Endodermal cell (in vitro differentiated cells): ENCODE measurements at regions not wholly inside any gene's neighbourhood (a gene's known extent, or its start where the extent isn't known, plus 50 kb on each side); places are given as distances from the start of the nearest gene placed in this dataset.

Experiments used
- DNase-seq: peaks from one replicate; pipeline ENCODE4 v3.0.0-alpha.2; 2017
- H3K27ac ChIP-seq: 2 replicates; pipeline ENCODE4 v1.5.1; 2013; ENCODE audit warnings: mild to moderate bottlenecking, low read depth, low read length, moderate library complexity
- H3K27me3 ChIP-seq: 2 replicates; pipeline ENCODE4 v1.6.1; 2013; ENCODE audit warnings: mild to moderate bottlenecking, low read length, moderate library complexity; ENCODE audit not compliant: insufficient read depth, control insufficient read depth, poor library complexity, severe bottlenecking
- H3K36me3 ChIP-seq: 2 replicates; pipeline ENCODE4 v1.7.0; 2013; ENCODE audit warnings: mild to moderate bottlenecking, low read length, moderate library complexity; ENCODE audit not compliant: control insufficient read depth, insufficient read depth
- H3K4me1 ChIP-seq: one replicate; pipeline ENCODE4 v1.7.0; 2013; ENCODE audit warnings: low read length; ENCODE audit not compliant: control insufficient read depth, insufficient read depth
- H3K4me3 ChIP-seq: 2 replicates; pipeline ENCODE4 v1.5.1; 2013; ENCODE audit warnings: mild to moderate bottlenecking, low read length, moderate library complexity
- H3K9ac ChIP-seq: 2 replicates; pipeline ENCODE4 v1.6.1; 2013; ENCODE audit warnings: mild to moderate bottlenecking, low read length, moderate library complexity; ENCODE audit not compliant: poor library complexity, severe bottlenecking; ENCODE audit errors: extremely low read depth
- H3K9me3 ChIP-seq: 2 replicates; pipeline ENCODE4 v1.6.1; 2013; ENCODE audit warnings: mild to moderate bottlenecking, low read length, moderate library complexity; ENCODE audit not compliant: control insufficient read depth
- H3K27ac Mint-ChIP-seq: 2 replicates; pipeline ENCODE4 v1.8.0; 2020; ENCODE audit warnings: mixed read lengths
- H3K27me3 Mint-ChIP-seq: 2 replicates; pipeline ENCODE4 v1.8.0; 2021; ENCODE audit warnings: mild to moderate bottlenecking, mixed read lengths; ENCODE audit not compliant: insufficient read depth
- H3K36me3 Mint-ChIP-seq: 2 replicates; pipeline ENCODE4 v1.8.0; 2020; ENCODE audit warnings: low read depth, mixed read lengths
- H3K4me1 Mint-ChIP-seq: 2 replicates; pipeline ENCODE4 v1.8.0; 2020; ENCODE audit warnings: mixed read lengths
- H3K4me3 Mint-ChIP-seq: 2 replicates; pipeline ENCODE4 v1.8.0; 2020; ENCODE audit warnings: mild to moderate bottlenecking, moderate library complexity, mixed read lengths
- H3K9me3 Mint-ChIP-seq: 2 replicates; pipeline ENCODE4 v1.8.0; 2020; ENCODE audit warnings: mild to moderate bottlenecking, mixed read lengths
- CTCF ChIP-seq: fragments of 200-600 bp; sonication (generic); conservative IDR thresholded peaks from 2 replicates; pipeline ENCODE4 v1.5.0; 2021; ENCODE audit warnings: antibody characterized with exemption, mild to moderate bottlenecking
- whole genome bisulfite sequencing, 2 experiments: methylation state at CpG; one replicate each; pipeline versions ENCODE4 v1.1.5 to v1.1.7; 2013; ENCODE audit warnings: missing lambda C conversion rate in 2 of 2, mixed read lengths in 1 of 2; ENCODE audit not compliant: insufficient coverage in 1 of 2, insufficient read length in 1 of 2; 5-methylcytosine and 5-hydroxymethylcytosine counted together

- TF ChIP-seq CTCF: no peak
- Histone ChIP-seq H3K4me1 (no peaks in the 10 kb centered on the region), H3K27me3 (no peaks in the 10 kb centered on the region), H3K27ac (no peak overlapping the region), H3K9me3 (peaks cover 25% of the 10 kb centered on the region), H3K4me3 (no peak overlapping the region), H3K36me3 (no peaks in the 10 kb centered on the region), H3K9ac (no peak overlapping the region)
- peaks cover 30% of the 10 kb centered on the region for H3K9me3 Mint-ChIP-seq
- no peak overlapping the region for H3K4me3 Mint-ChIP-seq
- H3K36me3 Mint-ChIP-seq: peaks cover 7% of the 10 kb centered on the region
- H3K27me3 Mint-ChIP-seq: no peaks in the 10 kb centered on the region
- H3K4me1 Mint-ChIP-seq: no peaks in the 10 kb centered on the region
- H3K27ac Mint-ChIP-seq: no peak overlapping the region
- DNase-seq: no peak
- 91% methylated on average over 2 of the region's 3 CpGs; no CpG with 5 or more reads in 1 of the 2 experiments for WGBS, 2 experiments
These were observed 188.7 kb downstream of the RND3 start for GRCh38 chr2:150298571-150299305.

DNA sequence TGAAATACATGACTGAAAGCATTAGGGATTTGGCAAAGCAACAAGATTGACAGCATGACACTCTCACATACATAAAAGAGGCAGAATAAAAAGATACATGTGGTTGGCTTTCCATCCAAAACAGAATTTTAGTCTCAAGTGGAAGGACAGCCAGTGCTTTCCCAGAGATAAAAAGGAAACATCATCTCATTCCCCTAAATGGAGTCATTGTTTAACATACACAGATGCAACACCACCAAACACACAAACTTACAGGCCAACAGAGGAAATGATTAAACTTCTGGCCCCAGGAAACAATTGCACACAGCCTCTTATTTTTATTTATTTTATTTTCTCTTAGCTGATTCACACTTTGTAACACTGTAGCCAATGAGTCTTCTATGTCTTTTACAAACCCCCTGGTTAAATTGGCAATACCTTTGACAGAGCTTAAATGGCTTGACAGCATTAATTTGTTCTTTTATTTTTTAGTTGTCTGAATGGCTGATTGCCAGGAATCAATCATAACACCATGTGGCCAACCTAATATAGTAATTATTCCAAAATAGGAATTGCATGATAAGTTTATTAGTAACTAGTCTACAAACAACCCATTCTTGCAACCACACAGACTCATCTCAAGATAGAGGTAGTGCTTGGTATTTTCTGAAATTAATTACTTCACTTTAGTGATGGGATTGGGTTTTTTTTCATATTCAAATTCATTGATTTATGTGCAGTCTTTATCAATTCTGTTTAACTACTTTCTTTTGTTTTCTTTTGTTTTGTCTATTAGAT, 190.5 kb downstream of the RND3 start:
- Mint-ChIP-seq H3K9me3 (peaks cover 21% of the 10 kb centered on the region), H3K4me1 (no peaks in the 10 kb centered on the region), H3K36me3 (peaks cover 5% of the 10 kb centered on the region), H3K27ac (no peak overlapping the region), H3K27me3 (no peaks in the 10 kb centered on the region), H3K4me3 (no peak overlapping the region)
- H3K9me3 ChIP-seq: peaks cover 11% of the 10 kb centered on the region
- no peak overlapping the region for H3K4me3 ChIP-seq
- H3K4me1 ChIP-seq: no peaks in the 10 kb centered on the region
- no peak for TF ChIP-seq CTCF
- H3K27ac ChIP-seq: no peak overlapping the region
- no peak for DNase-seq
- H3K9ac ChIP-seq: no peak overlapping the region
- no peaks in the 10 kb centered on the region for H3K27me3 ChIP-seq
- no peaks in the 10 kb centered on the region for H3K36me3 ChIP-seq

DNA sequence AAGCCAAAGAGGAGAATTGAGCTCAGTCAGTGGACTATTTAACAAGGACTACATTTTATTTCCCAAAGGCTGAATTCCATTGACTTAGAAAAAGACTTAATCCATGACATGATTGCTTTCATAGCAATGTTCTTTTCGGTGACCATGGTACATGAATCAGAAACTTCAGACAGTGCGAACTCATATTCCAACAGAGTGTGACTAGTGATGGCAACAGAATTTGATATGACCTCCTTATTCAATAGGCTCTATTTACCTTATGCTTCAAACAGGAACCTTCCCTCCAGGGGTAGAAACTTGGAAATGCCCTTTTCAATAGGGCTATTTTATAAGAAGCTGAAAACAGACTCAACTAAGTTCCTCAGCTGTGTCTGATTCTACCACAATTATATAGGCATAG, 191.9 kb downstream of the RND3 start:
- no peak for DNase-seq
- Histone ChIP-seq H3K9me3 (peaks cover 11% of the 10 kb centered on the region), H3K36me3 (no peaks in the 10 kb centered on the region), H3K9ac (no peak overlapping the region), H3K4me3 (no peak overlapping the region), H3K4me1 (no peaks in the 10 kb centered on the region), H3K27ac (no peak overlapping the region), H3K27me3 (no peaks in the 10 kb centered on the region)
- Mint-ChIP-seq H3K4me1 (no peaks in the 10 kb centered on the region), H3K36me3 (peaks cover 5% of the 10 kb centered on the region), H3K27me3 (no peaks in the 10 kb centered on the region), H3K4me3 (no peak overlapping the region), H3K9me3 (peaks cover 15% of the 10 kb centered on the region), H3K27ac (no peak overlapping the region)
- 95 to 100% methylated on average over 1 to 2 of the region's 2 CpGs for WGBS, 2 experiments
- no peak for TF ChIP-seq CTCF
